GM21390 (cell line): ENCODE measurements at regions not wholly inside any gene's neighbourhood (a gene's known extent, or its start where the extent isn't known, plus 50 kb on each side); places are given as distances from the start of the nearest gene placed in this dataset.

Source experiments
- ATAC-seq: cut with Tn5 transposase; IDR thresholded peaks from one replicate; pipeline ENCODE4 v1.9.1; 2021; ENCODE audit not compliant: unreplicated experiment

GRCh38 chr5:161134956-161135355, 282.9 kb upstream of the ATP10B start:
- ATAC-seq, result no peak

GRCh38 chr5:161134083-161134482, 282.1 kb upstream of the ATP10B start:
- no peak for ATAC-seq

GRCh38 chr5:161115941-161116340, 263.9 kb upstream of the ATP10B start:
- ATAC-seq, result no peak

GRCh38 chr5:161112371-161112770, 260.4 kb upstream of the ATP10B start:
- ATAC-seq, result no peak

GRCh38 chr5:161105525-161105924, 253.5 kb upstream of the ATP10B start:
- no peak for ATAC-seq

DNA sequence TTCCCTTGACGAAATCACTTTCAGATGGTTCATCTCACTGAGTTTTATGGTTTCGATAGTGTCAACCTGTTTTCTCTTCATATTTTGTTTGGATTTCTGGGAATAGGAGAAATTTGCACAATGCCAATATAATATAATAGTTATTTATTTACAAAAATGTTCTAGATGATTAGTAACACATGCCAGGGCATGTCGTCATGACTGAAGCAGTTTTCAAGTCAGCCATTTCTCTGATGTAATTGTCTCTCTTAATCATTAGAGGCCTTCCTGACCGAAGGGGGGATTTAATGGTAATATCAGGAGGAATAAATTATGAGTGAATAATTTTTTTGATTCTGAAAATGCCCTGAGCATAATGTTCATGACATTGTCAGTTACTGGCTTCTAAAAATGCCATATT, 246.5 kb upstream of the ATP10B start:
- ATAC-seq, result no peak

- ATAC-seq, result no peak
These were observed 244.6 kb upstream of the ATP10B start for GRCh38 chr5:161096581-161096980.

DNA sequence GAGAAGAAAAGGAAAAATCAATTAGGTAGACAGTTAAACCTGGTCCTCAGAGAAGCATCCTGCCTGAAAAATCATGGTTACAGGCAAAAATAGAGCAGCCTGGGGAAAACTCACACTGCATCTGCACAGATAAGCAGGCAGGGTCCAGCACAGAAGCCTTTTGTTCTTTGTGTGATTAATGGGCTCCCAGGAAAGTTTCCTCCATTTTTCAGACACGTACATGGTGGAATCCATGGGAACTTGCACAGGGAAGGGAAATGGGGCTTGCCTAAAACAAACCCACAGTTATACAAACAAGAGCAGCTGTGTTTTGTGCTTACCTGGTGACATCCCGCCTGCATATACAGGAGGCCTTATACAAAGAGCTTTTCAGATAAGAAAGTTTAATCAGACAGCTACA, 243.9 kb upstream of the ATP10B start:
- no peak for ATAC-seq

DNA sequence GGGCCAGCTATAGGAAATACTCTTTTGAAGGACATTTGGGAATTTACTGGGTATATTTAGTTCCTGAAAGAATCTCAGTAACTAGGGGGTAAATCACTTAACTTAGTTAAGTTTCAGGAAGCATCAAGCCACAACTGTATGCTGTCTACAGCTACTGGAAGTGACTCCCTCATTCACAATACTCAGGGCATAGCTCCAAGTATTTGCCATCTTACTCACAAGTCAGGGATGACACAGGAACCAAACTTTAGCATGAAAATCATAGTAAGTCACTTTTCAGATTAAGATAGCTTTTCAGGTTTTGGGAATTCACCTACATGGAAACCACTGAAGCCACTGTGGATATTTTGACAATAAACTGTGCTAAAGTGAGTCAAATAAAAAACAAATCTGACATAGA, 242.4 kb upstream of the ATP10B start:
- ATAC-seq, result no peak

DNA sequence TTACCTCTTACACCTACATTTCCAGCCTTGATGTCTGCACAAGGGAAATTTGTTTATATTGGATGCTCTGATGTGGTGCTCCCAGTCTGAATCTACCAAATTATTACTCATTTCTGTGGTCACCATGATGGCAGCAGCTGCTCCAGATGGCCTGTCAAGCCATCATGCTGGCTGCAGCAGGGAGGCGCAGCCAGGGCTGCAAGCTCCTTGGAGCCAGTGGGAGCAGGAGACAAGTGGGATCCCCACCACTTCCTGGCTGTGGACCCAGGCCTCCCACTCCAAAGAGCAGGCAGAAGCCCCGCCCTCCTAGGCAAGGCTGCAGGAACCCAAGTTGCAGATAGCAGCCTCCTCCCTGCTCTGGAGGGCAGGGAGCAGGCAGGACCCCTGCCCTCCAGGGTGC, 241.1 kb upstream of the ATP10B start:
- no peak for ATAC-seq

DNA sequence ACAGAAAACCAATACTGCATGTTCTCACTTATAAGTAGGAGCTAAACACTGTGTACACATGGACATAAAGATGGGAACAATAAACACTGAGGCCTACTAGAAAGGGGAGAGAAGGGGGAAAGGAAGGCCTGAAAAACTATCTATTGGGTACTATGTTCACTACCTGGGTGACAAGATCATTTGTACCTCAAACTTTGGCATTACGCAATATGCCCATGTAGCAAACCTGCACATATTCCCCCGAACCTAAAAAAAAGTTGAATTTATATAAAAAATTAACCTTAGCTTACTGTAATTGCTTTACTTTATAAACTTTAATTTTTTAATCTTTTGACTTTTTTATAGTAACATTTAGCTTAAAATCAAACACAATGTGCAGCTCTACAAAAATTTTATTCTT, 237.6 kb upstream of the ATP10B start:
- ATAC-seq, result no peak

- ATAC-seq, result no peak
These were observed 234.4 kb upstream of the ATP10B start for GRCh38 chr5:161086461-161086860.

DNA sequence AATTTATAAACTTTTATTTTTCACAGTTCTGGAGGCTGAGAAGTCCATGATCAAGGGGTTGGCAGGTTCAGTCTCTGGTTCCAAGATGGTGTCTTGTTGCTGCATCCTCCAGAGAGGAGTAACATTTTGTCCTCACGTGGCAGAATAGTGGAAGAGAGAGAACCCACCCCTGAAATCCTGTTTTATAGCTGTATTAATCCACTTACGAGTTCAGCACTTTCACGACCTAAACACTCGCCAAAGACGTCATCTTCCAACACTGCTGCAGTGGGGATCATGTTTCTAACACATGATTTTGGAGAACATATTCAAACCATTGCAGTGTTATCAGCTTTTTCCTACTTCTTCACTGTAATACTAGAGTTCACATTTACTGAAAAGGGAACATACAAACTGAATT, 233.0 kb upstream of the ATP10B start:
- ATAC-seq, result no peak

GRCh38 chr5:161084115-161084514, 232.1 kb upstream of the ATP10B start:
- ATAC-seq, result no peak

DNA sequence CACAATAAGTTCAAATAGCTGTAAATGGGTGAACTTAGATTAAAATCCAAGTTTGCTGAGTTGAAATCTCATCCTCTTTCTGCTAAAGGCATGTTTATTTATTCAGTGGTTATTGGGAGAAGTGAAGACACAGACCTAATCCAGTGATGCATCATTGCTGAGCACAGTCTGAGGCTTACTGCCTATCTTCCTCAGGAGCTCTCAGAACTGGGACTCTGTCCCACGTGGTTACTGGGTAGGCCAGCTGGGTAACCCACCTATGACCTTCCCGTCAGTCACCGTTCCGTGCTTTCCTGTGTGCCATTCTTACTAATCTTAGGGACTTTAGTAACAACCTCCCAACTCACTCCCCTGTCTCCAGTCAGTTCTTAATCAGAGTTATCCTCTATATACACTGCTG, 226.8 kb upstream of the ATP10B start:
- ATAC-seq, result no peak

DNA sequence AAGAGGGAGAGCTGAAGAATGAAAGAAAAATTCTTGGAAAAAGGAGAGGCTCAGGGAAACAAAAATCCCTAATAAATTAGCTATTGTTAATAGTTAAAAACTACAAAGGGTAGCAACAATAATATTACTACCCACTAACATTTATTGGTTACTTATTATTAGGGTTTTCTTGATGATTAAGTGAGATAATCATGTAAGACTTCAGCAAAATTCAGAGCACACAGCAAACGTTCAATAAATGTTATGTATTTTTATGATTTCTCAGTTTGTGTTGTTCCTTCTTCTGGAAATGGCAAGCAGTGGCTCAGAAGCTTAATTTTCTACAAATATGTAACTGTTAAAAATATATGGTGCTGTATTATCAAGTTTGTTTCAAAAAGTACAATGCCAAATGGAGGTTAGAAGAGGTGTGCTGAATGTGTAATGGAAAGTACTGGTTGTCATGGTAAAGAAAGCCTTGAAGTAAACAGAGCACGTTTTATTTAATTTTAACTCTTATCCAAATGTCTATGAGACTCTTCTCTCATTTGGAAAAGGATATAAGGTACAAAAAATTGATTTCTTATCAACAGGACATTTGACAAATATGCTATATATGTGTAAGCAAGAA, 226.0 kb upstream of the ATP10B start:
- no peak for ATAC-seq

GRCh38 chr5:161077496-161077895, 225.5 kb upstream of the ATP10B start:
- no peak for ATAC-seq

DNA sequence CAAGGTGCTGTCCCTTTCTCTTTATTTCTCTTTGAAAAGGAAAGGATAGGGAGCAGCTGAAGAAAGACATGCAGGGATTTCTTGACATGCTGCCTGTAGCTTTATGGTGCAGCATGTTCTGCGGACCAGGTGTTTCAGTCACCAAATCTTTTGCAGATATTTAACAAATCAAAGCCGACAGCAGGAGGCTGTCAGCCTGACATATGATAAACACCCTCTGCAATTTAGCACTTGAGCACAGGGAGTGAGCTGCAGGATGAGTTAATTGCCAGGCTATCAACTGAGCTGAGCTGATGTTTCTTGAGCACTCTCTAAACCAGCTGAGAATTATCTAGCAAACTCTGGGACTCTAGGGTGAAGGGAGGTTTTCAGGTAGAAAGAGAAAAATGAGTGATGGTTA, 212.8 kb upstream of the ATP10B start:
- no peak for ATAC-seq

DNA sequence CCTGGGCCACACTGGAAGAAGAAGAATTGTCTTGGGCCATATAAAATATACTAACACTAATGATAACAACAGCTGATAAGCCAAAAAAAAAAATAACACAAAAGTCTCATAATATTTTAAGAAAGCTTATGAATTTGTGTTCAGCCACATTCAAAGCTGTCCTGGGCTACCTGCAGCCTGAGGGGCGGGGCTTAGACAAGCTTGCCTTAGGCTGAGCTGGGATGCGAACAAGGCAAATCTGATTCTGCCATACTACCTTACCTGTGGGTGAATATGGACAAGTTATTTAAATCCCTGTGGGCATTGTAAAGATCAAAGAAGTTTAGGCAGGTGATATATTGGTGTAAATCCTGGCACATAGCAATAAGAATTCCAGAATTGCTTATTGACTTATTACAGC, 212.3 kb upstream of the ATP10B start:
- ATAC-seq, result no peak

DNA sequence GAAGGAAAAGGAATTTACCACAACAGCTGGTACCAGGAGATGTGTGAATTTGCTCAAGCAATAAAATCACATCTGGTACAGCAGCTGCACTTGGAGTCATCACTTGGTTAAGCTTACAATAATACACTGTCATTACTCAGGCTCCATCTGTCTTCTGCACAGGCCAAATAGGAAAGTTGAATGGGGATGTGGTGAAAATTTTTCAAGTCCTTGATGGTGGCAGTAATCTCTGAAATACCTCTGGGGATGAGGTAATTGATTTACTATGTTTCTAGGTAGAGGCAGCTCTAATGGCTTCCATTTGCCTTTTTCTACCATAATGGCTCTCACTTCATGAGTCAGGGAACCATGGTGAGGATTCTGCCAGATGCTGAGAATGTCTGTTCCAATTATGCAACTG, 206.8 kb upstream of the ATP10B start:
- no peak for ATAC-seq

GRCh38 chr5:161051920-161052500, 200.0 kb upstream of the ATP10B start:
- no peak for ATAC-seq

- no peak for ATAC-seq
These were observed 195.0 kb upstream of the ATP10B start for GRCh38 chr5:161047024-161047423.

- no peak for ATAC-seq
These were observed 190.9 kb upstream of the ATP10B start for GRCh38 chr5:161042862-161043261.
